Endodermal cell (in vitro differentiated cells): ENCODE measurements at regions not wholly inside any gene's neighbourhood (a gene's known extent, or its start where the extent isn't known, plus 50 kb on each side); places are given as distances from the start of the nearest gene placed in this dataset.

Experiments
- DNase-seq: peaks from one replicate; pipeline ENCODE4 v3.0.0-alpha.2; 2017
- H3K27ac ChIP-seq: 2 replicates; pipeline ENCODE4 v1.5.1; 2013; ENCODE audit warnings: mild to moderate bottlenecking, low read depth, low read length, moderate library complexity
- H3K27me3 ChIP-seq: 2 replicates; pipeline ENCODE4 v1.6.1; 2013; ENCODE audit warnings: mild to moderate bottlenecking, low read length, moderate library complexity; ENCODE audit not compliant: insufficient read depth, control insufficient read depth, poor library complexity, severe bottlenecking
- H3K36me3 ChIP-seq: 2 replicates; pipeline ENCODE4 v1.7.0; 2013; ENCODE audit warnings: mild to moderate bottlenecking, low read length, moderate library complexity; ENCODE audit not compliant: control insufficient read depth, insufficient read depth
- H3K4me1 ChIP-seq: one replicate; pipeline ENCODE4 v1.7.0; 2013; ENCODE audit warnings: low read length; ENCODE audit not compliant: control insufficient read depth, insufficient read depth
- H3K4me3 ChIP-seq: 2 replicates; pipeline ENCODE4 v1.5.1; 2013; ENCODE audit warnings: mild to moderate bottlenecking, low read length, moderate library complexity
- H3K9ac ChIP-seq: 2 replicates; pipeline ENCODE4 v1.6.1; 2013; ENCODE audit warnings: mild to moderate bottlenecking, low read length, moderate library complexity; ENCODE audit not compliant: poor library complexity, severe bottlenecking; ENCODE audit errors: extremely low read depth
- H3K9me3 ChIP-seq: 2 replicates; pipeline ENCODE4 v1.6.1; 2013; ENCODE audit warnings: mild to moderate bottlenecking, low read length, moderate library complexity; ENCODE audit not compliant: control insufficient read depth
- H3K27ac Mint-ChIP-seq: 2 replicates; pipeline ENCODE4 v1.8.0; 2020; ENCODE audit warnings: mixed read lengths
- H3K27me3 Mint-ChIP-seq: 2 replicates; pipeline ENCODE4 v1.8.0; 2021; ENCODE audit warnings: mild to moderate bottlenecking, mixed read lengths; ENCODE audit not compliant: insufficient read depth
- H3K36me3 Mint-ChIP-seq: 2 replicates; pipeline ENCODE4 v1.8.0; 2020; ENCODE audit warnings: low read depth, mixed read lengths
- H3K4me1 Mint-ChIP-seq: 2 replicates; pipeline ENCODE4 v1.8.0; 2020; ENCODE audit warnings: mixed read lengths
- H3K4me3 Mint-ChIP-seq: 2 replicates; pipeline ENCODE4 v1.8.0; 2020; ENCODE audit warnings: mild to moderate bottlenecking, moderate library complexity, mixed read lengths
- H3K9me3 Mint-ChIP-seq: 2 replicates; pipeline ENCODE4 v1.8.0; 2020; ENCODE audit warnings: mild to moderate bottlenecking, mixed read lengths
- WGBS, 2 experiments: methylation state at CpG; one replicate each; pipeline versions ENCODE4 v1.1.5 to v1.1.7; 2013; ENCODE audit warnings: missing lambda C conversion rate in 2 of 2, mixed read lengths in 1 of 2; ENCODE audit not compliant: insufficient coverage in 1 of 2, insufficient read length in 1 of 2; 5-methylcytosine and 5-hydroxymethylcytosine counted together
- TF ChIP-seq, protein P1 (sequence below): fragments of 200-600 bp; sonication (generic); conservative IDR thresholded peaks from 2 replicates; pipeline ENCODE4 v1.5.0; 2021; ENCODE audit warnings: antibody characterized with exemption, mild to moderate bottlenecking

DNA sequence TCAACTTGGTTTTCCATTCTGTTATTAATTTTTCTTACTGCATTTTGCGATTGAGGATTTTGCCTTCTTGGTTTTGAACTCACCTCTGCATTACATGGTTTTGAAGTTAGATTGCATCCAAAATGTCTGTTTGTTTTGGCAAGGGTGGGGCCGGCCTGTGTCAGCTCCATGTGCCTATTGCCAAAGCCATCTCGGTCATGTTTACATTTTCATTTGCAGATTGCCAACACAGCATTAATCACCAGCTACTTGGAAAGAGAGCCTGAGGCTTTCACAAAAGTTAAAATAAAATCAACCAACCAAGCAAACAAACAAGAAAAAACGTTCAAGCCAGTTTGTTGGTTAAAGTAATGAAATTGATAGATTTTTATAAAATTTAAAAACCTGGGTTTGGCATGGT lies 695.8 kb downstream of the TYW1 start:
- Mint-ChIP-seq H3K9me3 (no peaks in the 10 kb centered on the region), H3K27me3 (no peaks in the 10 kb centered on the region), H3K27ac (no peak overlapping the region), H3K36me3 (no peaks in the 10 kb centered on the region), H3K4me3 (no peak overlapping the region), H3K4me1 (no peaks in the 10 kb centered on the region)
- H3K36me3 ChIP-seq: no peaks in the 10 kb centered on the region
- TF ChIP-seq, protein P1, sequence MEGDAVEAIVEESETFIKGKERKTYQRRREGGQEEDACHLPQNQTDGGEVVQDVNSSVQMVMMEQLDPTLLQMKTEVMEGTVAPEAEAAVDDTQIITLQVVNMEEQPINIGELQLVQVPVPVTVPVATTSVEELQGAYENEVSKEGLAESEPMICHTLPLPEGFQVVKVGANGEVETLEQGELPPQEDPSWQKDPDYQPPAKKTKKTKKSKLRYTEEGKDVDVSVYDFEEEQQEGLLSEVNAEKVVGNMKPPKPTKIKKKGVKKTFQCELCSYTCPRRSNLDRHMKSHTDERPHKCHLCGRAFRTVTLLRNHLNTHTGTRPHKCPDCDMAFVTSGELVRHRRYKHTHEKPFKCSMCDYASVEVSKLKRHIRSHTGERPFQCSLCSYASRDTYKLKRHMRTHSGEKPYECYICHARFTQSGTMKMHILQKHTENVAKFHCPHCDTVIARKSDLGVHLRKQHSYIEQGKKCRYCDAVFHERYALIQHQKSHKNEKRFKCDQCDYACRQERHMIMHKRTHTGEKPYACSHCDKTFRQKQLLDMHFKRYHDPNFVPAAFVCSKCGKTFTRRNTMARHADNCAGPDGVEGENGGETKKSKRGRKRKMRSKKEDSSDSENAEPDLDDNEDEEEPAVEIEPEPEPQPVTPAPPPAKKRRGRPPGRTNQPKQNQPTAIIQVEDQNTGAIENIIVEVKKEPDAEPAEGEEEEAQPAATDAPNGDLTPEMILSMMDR: no peak
- no peak overlapping the region for H3K27ac ChIP-seq
- H3K4me3 ChIP-seq: no peak overlapping the region
- H3K4me1 ChIP-seq: no peaks in the 10 kb centered on the region
- no peaks in the 10 kb centered on the region for H3K9me3 ChIP-seq
- H3K9ac ChIP-seq: no peak overlapping the region
- 83% methylated on average over 1 to 4 of the region's 4 CpGs for whole genome bisulfite sequencing, 2 experiments
- DNase-seq: no peak
- no peaks in the 10 kb centered on the region for H3K27me3 ChIP-seq

DNA sequence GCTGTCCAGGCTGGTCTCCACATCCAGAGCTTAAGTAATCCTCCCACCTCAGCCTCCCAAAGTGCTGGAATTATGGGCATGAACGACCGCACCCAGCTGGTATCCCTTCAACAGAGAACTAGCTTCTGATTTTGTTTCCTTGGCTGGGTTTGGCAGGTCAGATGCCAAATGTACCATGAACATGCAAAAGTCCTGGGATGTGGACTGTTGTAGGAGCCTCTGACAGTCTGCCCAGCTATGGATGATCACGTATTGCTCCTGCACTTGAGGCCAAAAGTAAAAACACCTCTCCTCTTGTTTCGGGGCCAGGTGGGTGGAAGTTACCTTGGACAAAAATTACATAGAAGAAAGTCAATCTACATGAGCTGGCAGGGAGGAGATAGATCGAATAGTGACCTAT lies 699.5 kb downstream of the TYW1 start:
- Histone ChIP-seq H3K27ac (no peak overlapping the region), H3K9me3 (no peaks in the 10 kb centered on the region), H3K4me1 (no peaks in the 10 kb centered on the region), H3K4me3 (no peak overlapping the region), H3K9ac (no peak overlapping the region), H3K36me3 (no peaks in the 10 kb centered on the region), H3K27me3 (no peaks in the 10 kb centered on the region)
- Mint-ChIP-seq H3K4me1 (no peaks in the 10 kb centered on the region), H3K9me3 (peaks cover 2% of the 10 kb centered on the region), H3K36me3 (no peaks in the 10 kb centered on the region), H3K27me3 (no peaks in the 10 kb centered on the region), H3K4me3 (no peak overlapping the region), H3K27ac (no peak overlapping the region)
- TF ChIP-seq, protein P1: no peak
- WGBS, 2 experiments: 97 to 100% methylated on average over 2 to 5 of the region's 5 CpGs
- no peak for DNase-seq

DNA sequence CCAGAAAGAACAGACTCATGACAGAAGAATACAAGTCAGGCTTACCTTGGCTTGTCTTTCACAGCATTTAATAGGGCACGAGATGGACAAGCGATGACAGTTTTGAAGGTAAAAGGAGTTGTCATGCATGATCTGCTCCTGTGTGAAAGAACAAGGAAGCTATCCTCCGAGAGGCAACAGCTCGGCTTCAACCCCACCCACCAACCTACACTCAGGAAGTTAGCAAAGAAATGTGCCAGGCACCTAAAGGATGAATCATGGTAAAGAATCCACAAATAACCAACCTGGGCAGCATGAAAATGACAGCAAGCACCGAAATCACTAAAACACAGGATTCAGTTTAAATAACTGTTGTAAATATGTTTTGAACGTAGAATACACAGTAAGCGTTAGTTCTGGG lies 700.2 kb downstream of the TYW1 start:
- Mint-ChIP-seq H3K4me1 (no peaks in the 10 kb centered on the region), H3K4me3 (no peak overlapping the region), H3K27me3 (no peaks in the 10 kb centered on the region), H3K27ac (no peak overlapping the region), H3K9me3 (peaks cover 9% of the 10 kb centered on the region), H3K36me3 (no peaks in the 10 kb centered on the region)
- H3K36me3 ChIP-seq: no peaks in the 10 kb centered on the region
- H3K27me3 ChIP-seq: no peaks in the 10 kb centered on the region
- H3K9me3 ChIP-seq: peaks cover 4% of the 10 kb centered on the region
- no peak for DNase-seq
- 83 to 92% methylated on average over 3 to 7 of the region's 7 CpGs for WGBS, 2 experiments
- H3K27ac ChIP-seq: no peak overlapping the region
- H3K9ac ChIP-seq: no peak overlapping the region
- TF ChIP-seq, protein P1: no peak
- H3K4me3 ChIP-seq: no peak overlapping the region
- H3K4me1 ChIP-seq: no peaks in the 10 kb centered on the region
